ENCODE measurements at regions not wholly inside any gene's neighbourhood (a gene's known extent, or its start where the extent isn't known, plus 50 kb on each side); places are given as distances from the start of the nearest gene placed in this dataset.

GRCh38 chr6:104240865-104241264, 618.9 kb downstream of the HACE1 start:
- TF ChIP-seq POLR2AphosphoS5 (IDR thresholded peaks at IDR 0.05) (no peak), CTCF (IDR thresholded peaks at IDR 0.05) (no peak), POLR2A (IDR thresholded peaks at IDR 0.05) (no peak)
